ENCODE measurements at regions not wholly inside any gene's neighbourhood (a gene's known extent, or its start where the extent isn't known, plus 50 kb on each side); places are given as distances from the start of the nearest gene placed in this dataset.

GRCh38 chr2:60320724-60321123 lies 232.7 kb downstream of the BCL11A start:
- H3K9me3 Mint-ChIP-seq = no peaks in the 10 kb centered on the region
- DNase-seq (no peak), ATAC-seq (peak; percentile 10)
- H3K36me3 Mint-ChIP-seq (ENCODE audit: low read depth) = no peaks in the 10 kb centered on the region
- H3K27me3 Mint-ChIP-seq = no peaks in the 10 kb centered on the region
- no peak overlapping the region for H3K4me3 Mint-ChIP-seq
- no peak overlapping the region for H3K27ac Mint-ChIP-seq
- H3K4me1 Mint-ChIP-seq = peaks cover 11% of the 10 kb centered on the region

GRCh38 chr2:60319031-60319547 lies 234.4 kb downstream of the BCL11A start:
- DNase-seq (no peak), ATAC-seq (no peak)
- Mint-ChIP-seq H3K36me3 (ENCODE audit: low read depth) (no peaks in the 10 kb centered on the region), H3K27ac (no peak overlapping the region), H3K9me3 (no peaks in the 10 kb centered on the region), H3K4me3 (no peak overlapping the region), H3K4me1 (peaks cover 11% of the 10 kb centered on the region), H3K27me3 (no peaks in the 10 kb centered on the region)

- no peak for DNase-seq
- no peaks in the 10 kb centered on the region for H3K36me3 Mint-ChIP-seq (ENCODE audit: low read depth)
- H3K4me3 Mint-ChIP-seq = no peak overlapping the region
- no peak for ATAC-seq
- no peaks in the 10 kb centered on the region for H3K9me3 Mint-ChIP-seq
- H3K4me1 Mint-ChIP-seq = peaks cover 12% of the 10 kb centered on the region
- H3K27me3 Mint-ChIP-seq = no peaks in the 10 kb centered on the region
- no peak overlapping the region for H3K27ac Mint-ChIP-seq
Measured at GRCh38 chr2:60318544-60318943, 234.9 kb downstream of the BCL11A start.

- Mint-ChIP-seq H3K36me3 (ENCODE audit: low read depth) (no peaks in the 10 kb centered on the region), H3K4me1 (peaks cover 19% of the 10 kb centered on the region), H3K4me3 (no peak overlapping the region), H3K27me3 (no peaks in the 10 kb centered on the region), H3K27ac (no peak overlapping the region), H3K9me3 (no peaks in the 10 kb centered on the region)
- no peak for ATAC-seq
- DNase-seq = no peak
Measured at GRCh38 chr2:60317844-60318243, 235.6 kb downstream of the BCL11A start.

GRCh38 chr2:60317034-60317386 lies 236.4 kb downstream of the BCL11A start:
- no peak overlapping the region for H3K4me3 Mint-ChIP-seq
- DNase-seq = no peak
- ATAC-seq = no peak
- peaks cover 22% of the 10 kb centered on the region for H3K4me1 Mint-ChIP-seq
- H3K27ac Mint-ChIP-seq = no peak overlapping the region
- no peaks in the 10 kb centered on the region for H3K27me3 Mint-ChIP-seq
- no peaks in the 10 kb centered on the region for H3K36me3 Mint-ChIP-seq (ENCODE audit: low read depth)
- H3K9me3 Mint-ChIP-seq = no peaks in the 10 kb centered on the region

- DNase-seq = no peak
- H3K27ac Mint-ChIP-seq = no peak overlapping the region
- no peaks in the 10 kb centered on the region for H3K27me3 Mint-ChIP-seq
- H3K4me3 Mint-ChIP-seq = no peak overlapping the region
- H3K36me3 Mint-ChIP-seq (ENCODE audit: low read depth) = no peaks in the 10 kb centered on the region
- ATAC-seq = no peak
- peaks cover 24% of the 10 kb centered on the region for H3K4me1 Mint-ChIP-seq
- no peaks in the 10 kb centered on the region for H3K9me3 Mint-ChIP-seq
Measured at GRCh38 chr2:60316381-60317033, 236.9 kb downstream of the BCL11A start.

- no peaks in the 10 kb centered on the region for H3K36me3 Mint-ChIP-seq (ENCODE audit: low read depth)
- H3K27me3 Mint-ChIP-seq = no peaks in the 10 kb centered on the region
- no peak overlapping the region for H3K4me3 Mint-ChIP-seq
- peaks cover 27% of the 10 kb centered on the region for H3K4me1 Mint-ChIP-seq
- DNase-seq (no peak), ATAC-seq (no peak)
- no peaks in the 10 kb centered on the region for H3K9me3 Mint-ChIP-seq
- H3K27ac Mint-ChIP-seq = no peak overlapping the region
Measured at GRCh38 chr2:60313470-60314172, 239.8 kb downstream of the BCL11A start.

- Mint-ChIP-seq H3K27me3 (peaks cover 2% of the 10 kb centered on the region), H3K27ac (no peak overlapping the region), H3K9me3 (no peaks in the 10 kb centered on the region), H3K4me3 (no peak overlapping the region), H3K36me3 (ENCODE audit: low read depth) (no peaks in the 10 kb centered on the region), H3K4me1 (peaks cover 22% of the 10 kb centered on the region)
- DNase-seq (no peak), ATAC-seq (no peak)
Measured at GRCh38 chr2:60312618-60313017, 240.8 kb downstream of the BCL11A start.

- H3K4me3 Mint-ChIP-seq = no peak overlapping the region
- no peak for DNase-seq
- H3K4me1 Mint-ChIP-seq = peaks cover 16% of the 10 kb centered on the region
- H3K36me3 Mint-ChIP-seq (ENCODE audit: low read depth) = no peaks in the 10 kb centered on the region
- peaks cover 3% of the 10 kb centered on the region for H3K27me3 Mint-ChIP-seq
- H3K9me3 Mint-ChIP-seq = no peaks in the 10 kb centered on the region
- no peak for ATAC-seq
- H3K27ac Mint-ChIP-seq = no peak overlapping the region
Measured at GRCh38 chr2:60311524-60311923, 241.9 kb downstream of the BCL11A start.

GRCh38 chr2:60309941-60310660 lies 243.4 kb downstream of the BCL11A start:
- H3K4me1 Mint-ChIP-seq = peaks cover 16% of the 10 kb centered on the region
- DNase-seq = no peak
- H3K36me3 Mint-ChIP-seq (ENCODE audit: low read depth) = no peaks in the 10 kb centered on the region
- peaks cover 3% of the 10 kb centered on the region for H3K27me3 Mint-ChIP-seq
- no peak overlapping the region for H3K27ac Mint-ChIP-seq
- no peaks in the 10 kb centered on the region for H3K9me3 Mint-ChIP-seq
- no peak for ATAC-seq
- no peak overlapping the region for H3K4me3 Mint-ChIP-seq

GRCh38 chr2:60309336-60309735 lies 244.1 kb downstream of the BCL11A start:
- Mint-ChIP-seq H3K27ac (no peak overlapping the region), H3K27me3 (peaks cover 3% of the 10 kb centered on the region), H3K9me3 (no peaks in the 10 kb centered on the region), H3K4me3 (no peak overlapping the region), H3K36me3 (ENCODE audit: low read depth) (no peaks in the 10 kb centered on the region), H3K4me1 (peaks cover 16% of the 10 kb centered on the region)
- ATAC-seq (no peak), DNase-seq (no peak)

- Mint-ChIP-seq H3K27me3 (peaks cover 3% of the 10 kb centered on the region), H3K9me3 (no peaks in the 10 kb centered on the region), H3K27ac (no peak overlapping the region), H3K36me3 (ENCODE audit: low read depth) (no peaks in the 10 kb centered on the region), H3K4me3 (no peak overlapping the region), H3K4me1 (peaks cover 2% of the 10 kb centered on the region)
- no peak for ATAC-seq
- no peak for DNase-seq
Measured at GRCh38 chr2:60306267-60306861, 247.1 kb downstream of the BCL11A start.

- DNase-seq (no peak), ATAC-seq (no peak)
- Mint-ChIP-seq H3K4me1 (no peaks in the 10 kb centered on the region), H3K4me3 (no peak overlapping the region), H3K27me3 (peaks cover 3% of the 10 kb centered on the region), H3K36me3 (ENCODE audit: low read depth) (no peaks in the 10 kb centered on the region), H3K27ac (no peak overlapping the region), H3K9me3 (no peaks in the 10 kb centered on the region)
Measured at GRCh38 chr2:60303680-60304079, 249.8 kb downstream of the BCL11A start.

GRCh38 chr2:60302377-60303126 lies 250.9 kb downstream of the BCL11A start:
- H3K9me3 Mint-ChIP-seq = no peaks in the 10 kb centered on the region
- no peak overlapping the region for H3K4me3 Mint-ChIP-seq
- ATAC-seq (no peak), DNase-seq (no peak)
- no peaks in the 10 kb centered on the region for H3K4me1 Mint-ChIP-seq
- no peaks in the 10 kb centered on the region for H3K27me3 Mint-ChIP-seq
- no peak overlapping the region for H3K27ac Mint-ChIP-seq
- H3K36me3 Mint-ChIP-seq (ENCODE audit: low read depth) = no peaks in the 10 kb centered on the region

Data from activated naive CD8-positive, alpha-beta T cell treated with anti-CD3 and anti-CD28 coated beads, Interleukin-2, amount 50 U/mL, for 24 hours (primary cell).